Testis (tissue), 2 donors: ENCODE measurements at regions not wholly inside any gene's neighbourhood (a gene's known extent, or its start where the extent isn't known, plus 50 kb on each side); places are given as distances from the start of the nearest gene placed in this dataset.

Experiments used
- CTCF ChIP-seq, 3 experiments: fragments of 450-650 bp in 2 of 3; fragments of 200-600 bp in 1 of 3; sonication (generic) in 1 of 3; IDR thresholded peaks; one replicate each; pipeline ENCODE4 v1.5.1; 2016 to 2019; ENCODE audit warnings: antibody characterized with exemption in 3 of 3, mild to moderate bottlenecking in 2 of 3, moderate library complexity in 1 of 3
- POLR2A ChIP-seq: fragments of 450-650 bp; IDR thresholded peaks from one replicate; pipeline ENCODE4 v1.6.1; 2017; ENCODE audit warnings: antibody characterized with exemption, mild to moderate bottlenecking, moderate library complexity

- TF ChIP-seq POLR2A, result no peak
- no peak for TF ChIP-seq CTCF (IDR thresholded peaks at IDR 0.05)
Observed at GRCh38 chr2:2570871-2571270, 239.8 kb upstream of the MYT1L start.
